GM12873 (cell line): ENCODE measurements at regions not wholly inside any gene's neighbourhood (a gene's known extent, or its start where the extent isn't known, plus 50 kb on each side); places are given as distances from the start of the nearest gene placed in this dataset.

ENCODE experiments used
- TF ChIP-seq, protein P1 (sequence below): IDR thresholded peaks from 2 replicates; pipeline ENCODE4 v1.5.1; 2012; ENCODE audit warnings: low read depth, mild to moderate bottlenecking, moderate library complexity, low read length, control low read depth; ENCODE audit not compliant: insufficient read depth; ENCODE audit errors: missing control alignments

DNA sequence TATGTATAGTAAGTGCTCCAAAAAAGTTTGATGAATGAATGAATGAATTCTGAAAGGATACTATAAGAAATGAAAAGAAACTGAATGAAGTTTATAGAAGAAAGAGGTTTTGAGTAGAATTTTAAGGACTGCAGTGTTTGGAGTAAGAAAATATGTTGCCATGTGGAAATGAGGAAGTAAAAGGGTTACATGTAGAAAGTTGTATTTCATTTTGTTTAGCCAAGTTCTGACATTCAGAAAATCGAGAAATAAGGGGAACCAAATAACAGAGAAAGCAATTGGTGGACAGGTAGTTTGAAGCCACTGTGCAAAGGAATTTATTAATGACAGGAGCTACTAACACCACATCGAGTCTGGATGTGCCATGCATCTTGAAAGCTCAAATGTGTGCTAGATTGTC, 200.7 kb downstream of the SATB1 start:
- TF ChIP-seq, protein P1, sequence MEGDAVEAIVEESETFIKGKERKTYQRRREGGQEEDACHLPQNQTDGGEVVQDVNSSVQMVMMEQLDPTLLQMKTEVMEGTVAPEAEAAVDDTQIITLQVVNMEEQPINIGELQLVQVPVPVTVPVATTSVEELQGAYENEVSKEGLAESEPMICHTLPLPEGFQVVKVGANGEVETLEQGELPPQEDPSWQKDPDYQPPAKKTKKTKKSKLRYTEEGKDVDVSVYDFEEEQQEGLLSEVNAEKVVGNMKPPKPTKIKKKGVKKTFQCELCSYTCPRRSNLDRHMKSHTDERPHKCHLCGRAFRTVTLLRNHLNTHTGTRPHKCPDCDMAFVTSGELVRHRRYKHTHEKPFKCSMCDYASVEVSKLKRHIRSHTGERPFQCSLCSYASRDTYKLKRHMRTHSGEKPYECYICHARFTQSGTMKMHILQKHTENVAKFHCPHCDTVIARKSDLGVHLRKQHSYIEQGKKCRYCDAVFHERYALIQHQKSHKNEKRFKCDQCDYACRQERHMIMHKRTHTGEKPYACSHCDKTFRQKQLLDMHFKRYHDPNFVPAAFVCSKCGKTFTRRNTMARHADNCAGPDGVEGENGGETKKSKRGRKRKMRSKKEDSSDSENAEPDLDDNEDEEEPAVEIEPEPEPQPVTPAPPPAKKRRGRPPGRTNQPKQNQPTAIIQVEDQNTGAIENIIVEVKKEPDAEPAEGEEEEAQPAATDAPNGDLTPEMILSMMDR, result no peak

- TF ChIP-seq, protein P1, result no peak
Observed at GRCh38 chr3:18223974-18224373, 201.2 kb downstream of the SATB1 start.

GRCh38 chr3:18223571-18223970, 201.6 kb downstream of the SATB1 start:
- TF ChIP-seq, protein P1, result no peak

- TF ChIP-seq, protein P1, result no peak
Observed at GRCh38 chr3:18222686-18223085, 202.5 kb downstream of the SATB1 start.

DNA sequence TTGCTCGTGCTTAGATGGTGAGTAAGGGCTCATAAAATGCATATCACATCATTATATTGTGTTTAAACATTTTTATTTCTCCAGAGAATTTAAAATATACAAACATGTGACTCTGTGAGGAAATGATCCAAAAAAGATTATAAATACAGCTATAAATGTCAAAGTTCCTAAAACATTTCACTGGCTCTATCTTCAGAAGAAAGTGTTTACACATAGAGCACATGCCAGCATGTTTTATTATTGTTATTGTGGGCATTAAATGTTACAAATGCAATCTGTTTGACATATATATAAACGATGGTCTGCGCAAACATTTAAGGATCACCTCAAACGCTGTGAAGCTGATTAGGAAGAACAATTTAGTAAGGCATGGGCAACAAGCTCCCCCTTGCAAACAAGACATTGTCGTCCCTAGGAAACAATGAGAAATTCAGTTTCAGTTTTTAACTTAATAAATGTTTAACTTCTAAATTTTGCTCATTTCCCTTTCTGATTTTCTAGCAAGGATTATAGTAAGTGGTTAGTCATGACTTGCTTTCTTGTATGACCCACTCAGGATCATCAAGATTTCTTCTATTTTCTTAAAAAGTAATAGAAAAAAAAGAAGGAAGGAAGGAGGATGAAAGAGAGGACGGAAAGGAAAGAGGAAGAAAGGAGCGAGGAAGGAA, 207.5 kb downstream of the SATB1 start:
- TF ChIP-seq, protein P1, result no peak

- TF ChIP-seq, protein P1, result no peak
Observed at GRCh38 chr3:18216996-18217395, 208.1 kb downstream of the SATB1 start.

DNA sequence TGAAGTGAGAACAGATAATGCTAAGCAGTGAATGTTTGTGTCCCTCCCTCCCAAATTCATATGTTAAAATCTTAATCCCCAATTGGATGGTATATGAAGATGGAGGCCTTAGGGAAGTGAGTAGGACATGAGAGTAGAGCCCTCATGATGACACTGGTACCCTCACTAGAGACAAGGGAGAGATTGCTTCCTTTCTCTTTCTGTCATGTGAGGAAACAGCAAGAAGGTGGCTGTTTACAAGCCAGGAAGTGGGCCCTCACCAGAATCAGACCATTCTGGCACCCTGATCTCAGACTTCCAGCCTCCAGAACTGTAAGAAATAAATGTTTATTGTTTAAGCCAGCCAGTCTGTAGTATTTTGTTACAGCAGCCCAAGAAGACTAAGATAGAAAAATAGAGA, 209.5 kb downstream of the SATB1 start:
- TF ChIP-seq, protein P1, result no peak
